Endodermal cell (in vitro differentiated cells): ENCODE measurements at regions not wholly inside any gene's neighbourhood (a gene's known extent, or its start where the extent isn't known, plus 50 kb on each side); places are given as distances from the start of the nearest gene placed in this dataset.

ENCODE experiments used
- DNase-seq: peaks from one replicate; pipeline ENCODE4 v3.0.0-alpha.2; 2017
- H3K27ac ChIP-seq: 2 replicates; pipeline ENCODE4 v1.5.1; 2013; ENCODE audit warnings: mild to moderate bottlenecking, low read depth, low read length, moderate library complexity
- H3K27me3 ChIP-seq: 2 replicates; pipeline ENCODE4 v1.6.1; 2013; ENCODE audit warnings: mild to moderate bottlenecking, low read length, moderate library complexity; ENCODE audit not compliant: insufficient read depth, control insufficient read depth, poor library complexity, severe bottlenecking
- H3K36me3 ChIP-seq: 2 replicates; pipeline ENCODE4 v1.7.0; 2013; ENCODE audit warnings: mild to moderate bottlenecking, low read length, moderate library complexity; ENCODE audit not compliant: control insufficient read depth, insufficient read depth
- H3K4me1 ChIP-seq: one replicate; pipeline ENCODE4 v1.7.0; 2013; ENCODE audit warnings: low read length; ENCODE audit not compliant: control insufficient read depth, insufficient read depth
- H3K4me3 ChIP-seq: 2 replicates; pipeline ENCODE4 v1.5.1; 2013; ENCODE audit warnings: mild to moderate bottlenecking, low read length, moderate library complexity
- H3K9ac ChIP-seq: 2 replicates; pipeline ENCODE4 v1.6.1; 2013; ENCODE audit warnings: mild to moderate bottlenecking, low read length, moderate library complexity; ENCODE audit not compliant: poor library complexity, severe bottlenecking; ENCODE audit errors: extremely low read depth
- H3K9me3 ChIP-seq: 2 replicates; pipeline ENCODE4 v1.6.1; 2013; ENCODE audit warnings: mild to moderate bottlenecking, low read length, moderate library complexity; ENCODE audit not compliant: control insufficient read depth
- H3K27ac Mint-ChIP-seq: 2 replicates; pipeline ENCODE4 v1.8.0; 2020; ENCODE audit warnings: mixed read lengths
- H3K27me3 Mint-ChIP-seq: 2 replicates; pipeline ENCODE4 v1.8.0; 2021; ENCODE audit warnings: mild to moderate bottlenecking, mixed read lengths; ENCODE audit not compliant: insufficient read depth
- H3K36me3 Mint-ChIP-seq: 2 replicates; pipeline ENCODE4 v1.8.0; 2020; ENCODE audit warnings: low read depth, mixed read lengths
- H3K4me1 Mint-ChIP-seq: 2 replicates; pipeline ENCODE4 v1.8.0; 2020; ENCODE audit warnings: mixed read lengths
- H3K4me3 Mint-ChIP-seq: 2 replicates; pipeline ENCODE4 v1.8.0; 2020; ENCODE audit warnings: mild to moderate bottlenecking, moderate library complexity, mixed read lengths
- H3K9me3 Mint-ChIP-seq: 2 replicates; pipeline ENCODE4 v1.8.0; 2020; ENCODE audit warnings: mild to moderate bottlenecking, mixed read lengths
- WGBS, 2 experiments: methylation state at CpG; one replicate each; pipeline versions ENCODE4 v1.1.5 to v1.1.7; 2013; ENCODE audit warnings: missing lambda C conversion rate in 2 of 2, mixed read lengths in 1 of 2; ENCODE audit not compliant: insufficient coverage in 1 of 2, insufficient read length in 1 of 2; 5-methylcytosine and 5-hydroxymethylcytosine counted together
- TF ChIP-seq, protein P1 (sequence below): fragments of 200-600 bp; sonication (generic); conservative IDR thresholded peaks from 2 replicates; pipeline ENCODE4 v1.5.0; 2021; ENCODE audit warnings: antibody characterized with exemption, mild to moderate bottlenecking

DNA sequence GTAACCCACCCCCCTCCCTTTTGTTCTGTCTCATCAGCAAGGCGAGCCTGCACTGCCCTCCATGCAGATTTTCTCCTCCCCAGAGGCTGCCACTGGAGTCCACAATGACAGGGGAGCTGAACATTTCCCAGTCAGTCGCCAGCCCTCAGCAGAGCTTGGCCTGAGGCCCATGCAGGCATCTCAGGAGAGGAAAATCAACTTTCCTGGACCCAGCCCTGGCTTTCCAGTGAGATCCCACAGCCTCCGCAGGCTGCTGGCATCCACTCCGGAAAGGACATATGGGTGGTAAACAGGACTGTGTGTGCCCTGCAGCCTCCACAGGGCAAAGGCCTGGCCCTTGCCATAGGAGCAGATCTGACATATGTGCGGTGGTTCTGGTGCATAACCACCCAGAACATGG lies 253.8 kb downstream of the TNS1 start:
- Histone ChIP-seq H3K27me3 (peaks cover 4% of the 10 kb centered on the region), H3K9ac (no peak overlapping the region), H3K4me1 (no peaks in the 10 kb centered on the region), H3K4me3 (no peak overlapping the region), H3K36me3 (no peaks in the 10 kb centered on the region), H3K27ac (no peak overlapping the region), H3K9me3 (no peaks in the 10 kb centered on the region)
- DNase-seq: peak; percentile 27
- Mint-ChIP-seq H3K27me3 (peaks cover 21% of the 10 kb centered on the region), H3K9me3 (peaks cover 2% of the 10 kb centered on the region), H3K4me1 (no peaks in the 10 kb centered on the region), H3K36me3 (no peaks in the 10 kb centered on the region), H3K4me3 (no peak overlapping the region), H3K27ac (no peak overlapping the region)
- WGBS, 2 experiments: 70 to 93% methylated on average over 3 to 5 of the region's 5 CpGs
- TF ChIP-seq, protein P1, sequence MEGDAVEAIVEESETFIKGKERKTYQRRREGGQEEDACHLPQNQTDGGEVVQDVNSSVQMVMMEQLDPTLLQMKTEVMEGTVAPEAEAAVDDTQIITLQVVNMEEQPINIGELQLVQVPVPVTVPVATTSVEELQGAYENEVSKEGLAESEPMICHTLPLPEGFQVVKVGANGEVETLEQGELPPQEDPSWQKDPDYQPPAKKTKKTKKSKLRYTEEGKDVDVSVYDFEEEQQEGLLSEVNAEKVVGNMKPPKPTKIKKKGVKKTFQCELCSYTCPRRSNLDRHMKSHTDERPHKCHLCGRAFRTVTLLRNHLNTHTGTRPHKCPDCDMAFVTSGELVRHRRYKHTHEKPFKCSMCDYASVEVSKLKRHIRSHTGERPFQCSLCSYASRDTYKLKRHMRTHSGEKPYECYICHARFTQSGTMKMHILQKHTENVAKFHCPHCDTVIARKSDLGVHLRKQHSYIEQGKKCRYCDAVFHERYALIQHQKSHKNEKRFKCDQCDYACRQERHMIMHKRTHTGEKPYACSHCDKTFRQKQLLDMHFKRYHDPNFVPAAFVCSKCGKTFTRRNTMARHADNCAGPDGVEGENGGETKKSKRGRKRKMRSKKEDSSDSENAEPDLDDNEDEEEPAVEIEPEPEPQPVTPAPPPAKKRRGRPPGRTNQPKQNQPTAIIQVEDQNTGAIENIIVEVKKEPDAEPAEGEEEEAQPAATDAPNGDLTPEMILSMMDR: no peak

DNA sequence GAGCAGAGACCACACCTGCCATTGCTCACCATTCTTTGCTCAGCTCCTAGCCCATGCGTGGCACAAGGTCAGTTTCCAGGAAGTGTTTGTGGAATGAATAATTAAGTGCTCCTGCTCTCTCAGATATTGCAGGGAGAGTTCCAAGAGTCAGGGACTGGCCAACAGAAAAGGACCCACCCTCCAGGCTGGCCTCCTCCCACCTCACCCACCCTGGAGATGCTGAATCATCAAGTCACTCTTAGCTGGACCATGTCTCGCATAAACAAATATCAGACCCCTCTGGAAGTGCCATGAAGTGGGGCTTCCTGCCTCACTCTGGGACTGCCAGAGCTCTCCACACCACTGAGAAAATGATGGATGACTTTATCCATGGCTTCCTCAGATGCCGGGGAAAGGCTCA lies 256.0 kb downstream of the TNS1 start:
- Histone ChIP-seq H3K36me3 (no peaks in the 10 kb centered on the region), H3K9ac (no peak overlapping the region), H3K9me3 (no peaks in the 10 kb centered on the region), H3K27ac (no peak overlapping the region), H3K4me3 (no peak overlapping the region), H3K4me1 (no peaks in the 10 kb centered on the region), H3K27me3 (no peaks in the 10 kb centered on the region)
- Mint-ChIP-seq H3K27ac (no peak overlapping the region), H3K27me3 (peaks cover 13% of the 10 kb centered on the region), H3K4me1 (no peaks in the 10 kb centered on the region), H3K36me3 (no peaks in the 10 kb centered on the region), H3K4me3 (no peak overlapping the region), H3K9me3 (peaks cover 2% of the 10 kb centered on the region)
- TF ChIP-seq, protein P1: no peak
- WGBS, 2 experiments: 63 to 98% methylated on average over 2 to 3 of the region's 3 CpGs
- DNase-seq: peak; percentile 14

GRCh38 chr2:217743966-217744761 lies 258.6 kb downstream of the TNS1 start:
- TF ChIP-seq, protein P1: no peak
- Histone ChIP-seq H3K4me1 (no peaks in the 10 kb centered on the region), H3K9me3 (no peaks in the 10 kb centered on the region), H3K4me3 (no peak overlapping the region), H3K27ac (no peak overlapping the region), H3K27me3 (peaks cover 6% of the 10 kb centered on the region), H3K9ac (no peak overlapping the region), H3K36me3 (no peaks in the 10 kb centered on the region)
- 93 to 100% methylated on average over 2 to 6 of the region's 6 CpGs for WGBS, 2 experiments
- DNase-seq: peak; percentile 16
- no peaks in the 10 kb centered on the region for H3K36me3 Mint-ChIP-seq
- peaks cover 5% of the 10 kb centered on the region for H3K27me3 Mint-ChIP-seq
- H3K4me1 Mint-ChIP-seq: no peaks in the 10 kb centered on the region
- no peak overlapping the region for H3K4me3 Mint-ChIP-seq
- H3K27ac Mint-ChIP-seq: no peak overlapping the region
- peaks cover 2% of the 10 kb centered on the region for H3K9me3 Mint-ChIP-seq
